ENCODE measurements at regions not wholly inside any gene's neighbourhood (a gene's known extent, or its start where the extent isn't known, plus 50 kb on each side); places are given as distances from the start of the nearest gene placed in this dataset.

DNA sequence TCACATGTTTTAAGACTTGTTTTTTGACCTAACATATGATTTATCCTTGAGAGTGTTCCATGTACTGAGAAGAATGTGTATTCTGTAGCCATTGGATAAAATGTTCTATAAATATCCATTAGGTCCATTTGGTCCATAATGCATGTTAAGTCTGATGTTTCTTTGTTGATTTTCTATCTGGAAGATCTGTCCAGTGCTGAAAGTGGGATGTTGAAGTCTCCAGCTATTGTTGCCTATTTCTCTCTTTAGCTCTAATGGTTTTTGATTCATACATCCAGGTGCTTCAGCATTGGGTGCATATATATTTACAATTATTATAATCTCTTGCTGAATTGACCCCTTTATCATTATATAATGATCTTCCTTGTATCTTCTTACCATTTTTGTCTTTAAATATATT is 451.1 kb downstream of the BRINP1 start:
- Histone ChIP-seq H3K4me3 (no peak overlapping the region), H3K79me2 (ENCODE audit: low read depth) (no peaks in the 10 kb centered on the region), H3K4me2 (no peak overlapping the region), H2AFZ (no peak overlapping the region), H3K4me1 (replicated peaks; ENCODE audit: insufficient read depth) (no peaks in the 10 kb centered on the region), H4K20me1 (ENCODE audit: insufficient read depth) (no peaks in the 10 kb centered on the region), H3K9me2 (ENCODE audit: insufficient read depth) (peaks cover 6% of the 10 kb centered on the region; the same call in 1 of the 2 replicates), H3F3A (ENCODE audit: insufficient read depth, low read depth) (no peaks in the 10 kb centered on the region), H3K27ac (no peak overlapping the region), H3K27me3 (ENCODE audit: insufficient read depth, low read depth) (no peaks in the 10 kb centered on the region), H3K36me3 (ENCODE audit: low read depth) (no peaks in the 10 kb centered on the region), H3K9me3 (ENCODE audit: insufficient read depth, low read depth) (no peaks in the 10 kb centered on the region)
- no peak for DNase-seq
- no TSS peak for BruUV-seq (replicated peaks)
- intact Hi-C loops (cut with micrococcal nuclease; ENCODE audit: unreplicated experiment) = no loop called here
- no peak for TF ChIP-seq EZH2 (IDR thresholded peaks at IDR 0.05; ENCODE audit: low read depth)
- TF ChIP-seq, protein P1, sequence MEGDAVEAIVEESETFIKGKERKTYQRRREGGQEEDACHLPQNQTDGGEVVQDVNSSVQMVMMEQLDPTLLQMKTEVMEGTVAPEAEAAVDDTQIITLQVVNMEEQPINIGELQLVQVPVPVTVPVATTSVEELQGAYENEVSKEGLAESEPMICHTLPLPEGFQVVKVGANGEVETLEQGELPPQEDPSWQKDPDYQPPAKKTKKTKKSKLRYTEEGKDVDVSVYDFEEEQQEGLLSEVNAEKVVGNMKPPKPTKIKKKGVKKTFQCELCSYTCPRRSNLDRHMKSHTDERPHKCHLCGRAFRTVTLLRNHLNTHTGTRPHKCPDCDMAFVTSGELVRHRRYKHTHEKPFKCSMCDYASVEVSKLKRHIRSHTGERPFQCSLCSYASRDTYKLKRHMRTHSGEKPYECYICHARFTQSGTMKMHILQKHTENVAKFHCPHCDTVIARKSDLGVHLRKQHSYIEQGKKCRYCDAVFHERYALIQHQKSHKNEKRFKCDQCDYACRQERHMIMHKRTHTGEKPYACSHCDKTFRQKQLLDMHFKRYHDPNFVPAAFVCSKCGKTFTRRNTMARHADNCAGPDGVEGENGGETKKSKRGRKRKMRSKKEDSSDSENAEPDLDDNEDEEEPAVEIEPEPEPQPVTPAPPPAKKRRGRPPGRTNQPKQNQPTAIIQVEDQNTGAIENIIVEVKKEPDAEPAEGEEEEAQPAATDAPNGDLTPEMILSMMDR (conservative IDR thresholded peaks at IDR 0.05) = no peak
- CTCF ChIA-PET = interaction anchor here (0.7 kb wide), 1 partner anchor 91 kb away, joined by 3 read pairs; no protein-coding TSS in a partner anchor
- POLR2A ChIA-PET (ENCODE audit: unreplicated experiment) = no interaction called here

- H3K4me1 ChIP-seq (replicated peaks; ENCODE audit: insufficient read depth) = no peaks in the 10 kb centered on the region
- no peak overlapping the region for H3K4me3 ChIP-seq
- no TSS peak for BruUV-seq (replicated peaks)
- no peaks in the 10 kb centered on the region for H3F3A ChIP-seq (ENCODE audit: insufficient read depth, low read depth)
- H3K9me2 ChIP-seq (ENCODE audit: insufficient read depth) = no peaks in the 10 kb centered on the region
- H3K9me3 ChIP-seq (ENCODE audit: insufficient read depth, low read depth) = no peaks in the 10 kb centered on the region
- H4K20me1 ChIP-seq (ENCODE audit: insufficient read depth) = no peaks in the 10 kb centered on the region
- no peak overlapping the region for H2AFZ ChIP-seq
- intact Hi-C loops (cut with micrococcal nuclease; ENCODE audit: unreplicated experiment) = no loop called here
- TF ChIP-seq EZH2 (IDR thresholded peaks at IDR 0.05; ENCODE audit: low read depth) = no peak
- TF ChIP-seq, protein P1 (conservative IDR thresholded peaks at IDR 0.05) = no peak
- ChIA-PET CTCF (no interaction called here), POLR2A (ENCODE audit: unreplicated experiment) (no interaction called here)
- no peak overlapping the region for H3K4me2 ChIP-seq
- no peak for DNase-seq
- H3K36me3 ChIP-seq (ENCODE audit: low read depth) = no peaks in the 10 kb centered on the region
- H3K27ac ChIP-seq = no peak overlapping the region
- H3K27me3 ChIP-seq (ENCODE audit: insufficient read depth, low read depth) = no peaks in the 10 kb centered on the region
- H3K79me2 ChIP-seq (ENCODE audit: low read depth) = no peaks in the 10 kb centered on the region
Measured at GRCh38 chr9:118928722-118929121, 440.5 kb downstream of the BRINP1 start.

- no peak overlapping the region for H3K4me3 ChIP-seq
- POLR2A ChIA-PET (ENCODE audit: unreplicated experiment) = no interaction called here
- BruUV-seq (replicated peaks) = no TSS peak
- TF ChIP-seq, protein P1 (conservative IDR thresholded peaks at IDR 0.05) = no peak
- no peak for TF ChIP-seq EZH2 (IDR thresholded peaks at IDR 0.05; ENCODE audit: low read depth)
- CTCF ChIA-PET = no interaction called here
- no peaks in the 10 kb centered on the region for H3K9me3 ChIP-seq (ENCODE audit: insufficient read depth, low read depth)
- no peaks in the 10 kb centered on the region for H3K79me2 ChIP-seq (ENCODE audit: low read depth)
- no peaks in the 10 kb centered on the region for H3K4me1 ChIP-seq (replicated peaks; ENCODE audit: insufficient read depth)
- H3K4me2 ChIP-seq = no peak overlapping the region
- no peaks in the 10 kb centered on the region for H3K27me3 ChIP-seq (ENCODE audit: insufficient read depth, low read depth)
- DNase-seq = no peak
- no peaks in the 10 kb centered on the region for H4K20me1 ChIP-seq (ENCODE audit: insufficient read depth)
- no peaks in the 10 kb centered on the region for H3K36me3 ChIP-seq (ENCODE audit: low read depth)
- no peaks in the 10 kb centered on the region for H3F3A ChIP-seq (ENCODE audit: insufficient read depth, low read depth)
- no peaks in the 10 kb centered on the region for H3K9me2 ChIP-seq (ENCODE audit: insufficient read depth)
- no peak overlapping the region for H3K27ac ChIP-seq
- intact Hi-C loops (cut with micrococcal nuclease; ENCODE audit: unreplicated experiment) = no loop called here
- no peak overlapping the region for H2AFZ ChIP-seq
Measured at GRCh38 chr9:118929287-118929686, 439.9 kb downstream of the BRINP1 start.
